RPMI7951 (cell line): ENCODE measurements at regions not wholly inside any gene's neighbourhood (a gene's known extent, or its start where the extent isn't known, plus 50 kb on each side); places are given as distances from the start of the nearest gene placed in this dataset.
A peak's percentile ranks its signal among the peaks of the same experiment; 100 is the strongest.

Source experiments
- DNase-seq: peaks from one replicate; pipeline ENCODE4 v3.0.0-alpha.2; 2012; ENCODE audit warnings: low read depth

DNA sequence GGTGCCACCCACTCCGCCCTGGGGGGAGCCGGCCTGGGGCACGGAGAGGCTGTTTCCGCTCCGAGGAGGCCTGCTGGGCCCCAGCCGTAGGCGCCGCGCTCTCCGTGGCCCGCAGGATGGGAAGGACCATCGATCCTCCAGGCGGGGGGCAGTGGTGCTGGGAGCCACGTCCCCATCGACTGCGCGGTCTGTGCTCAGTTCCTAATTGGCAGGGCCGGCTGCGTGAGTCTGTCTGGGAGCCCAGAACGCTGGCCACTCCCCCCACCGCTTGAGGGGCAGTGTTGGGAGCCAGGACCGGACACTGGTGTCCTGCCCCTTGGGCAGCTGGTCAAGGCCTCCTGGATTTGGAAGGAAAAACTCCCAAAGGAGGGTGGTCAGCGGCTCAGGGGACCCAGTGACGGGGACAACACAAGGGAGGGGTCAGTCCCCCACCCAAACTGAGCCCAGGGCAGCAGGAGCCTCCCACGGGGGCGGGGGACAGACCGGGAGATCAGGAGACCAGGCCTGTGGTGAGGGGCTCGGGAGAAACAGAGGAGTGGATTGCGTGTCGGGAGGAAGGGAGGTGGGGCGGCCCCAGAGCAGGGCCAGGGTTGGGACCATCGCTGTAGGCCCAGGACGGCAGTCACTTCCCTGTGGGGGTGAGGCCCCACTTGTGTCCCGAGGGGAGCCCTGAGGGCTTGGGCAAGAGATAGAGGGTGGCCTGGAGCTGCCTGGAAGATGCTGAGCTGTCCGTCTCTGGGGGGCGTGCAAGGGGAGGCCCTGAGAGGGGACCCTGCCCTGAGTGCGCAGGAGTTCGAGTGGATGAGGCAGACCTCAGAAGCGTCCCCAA lies 89.0 kb downstream of the UNCX start:
- DNase-seq: no peak

DNA sequence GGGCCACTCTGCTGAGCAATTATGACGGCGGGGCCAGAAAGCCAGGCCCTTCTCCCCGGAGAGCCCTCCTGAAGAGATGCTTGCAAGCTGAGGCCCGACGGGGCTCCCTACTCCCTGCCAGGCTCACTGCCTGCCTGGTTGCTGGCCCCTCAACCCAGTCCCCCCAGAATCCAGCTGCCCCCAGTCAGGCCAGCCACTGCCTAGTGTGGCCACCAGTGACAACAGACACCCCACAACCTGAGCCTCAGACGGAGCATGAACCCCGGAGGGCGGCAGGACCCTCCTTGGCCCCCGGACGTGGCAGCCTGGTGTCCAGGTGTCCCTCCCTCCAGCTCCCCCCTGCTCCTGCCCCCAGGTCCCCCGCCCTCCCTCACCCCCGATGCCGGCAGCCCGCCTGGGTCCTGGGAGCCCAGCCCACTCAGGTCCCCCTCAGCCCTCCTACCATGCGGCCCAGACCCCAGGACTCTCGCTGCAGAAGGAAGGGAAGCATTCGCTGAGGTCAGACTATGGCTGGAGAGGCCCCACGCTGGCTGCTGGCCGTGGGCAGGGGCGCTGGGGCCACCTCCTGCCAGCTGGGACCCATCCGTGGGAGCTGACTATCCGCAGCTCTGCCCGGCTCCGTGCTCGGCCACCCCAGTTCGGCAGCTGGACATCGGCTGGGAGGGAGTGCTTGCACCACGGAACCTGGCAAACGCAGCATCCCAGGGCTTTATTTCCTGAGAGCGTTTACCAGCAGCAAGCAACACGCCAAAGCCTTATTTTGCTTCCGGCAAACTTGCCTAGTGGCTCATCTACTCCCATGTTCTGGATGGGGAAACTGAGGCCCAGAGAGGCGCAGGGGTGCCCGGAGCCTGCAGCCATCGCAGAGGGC lies 89.8 kb downstream of the UNCX start:
- DNase-seq: no peak

DNA sequence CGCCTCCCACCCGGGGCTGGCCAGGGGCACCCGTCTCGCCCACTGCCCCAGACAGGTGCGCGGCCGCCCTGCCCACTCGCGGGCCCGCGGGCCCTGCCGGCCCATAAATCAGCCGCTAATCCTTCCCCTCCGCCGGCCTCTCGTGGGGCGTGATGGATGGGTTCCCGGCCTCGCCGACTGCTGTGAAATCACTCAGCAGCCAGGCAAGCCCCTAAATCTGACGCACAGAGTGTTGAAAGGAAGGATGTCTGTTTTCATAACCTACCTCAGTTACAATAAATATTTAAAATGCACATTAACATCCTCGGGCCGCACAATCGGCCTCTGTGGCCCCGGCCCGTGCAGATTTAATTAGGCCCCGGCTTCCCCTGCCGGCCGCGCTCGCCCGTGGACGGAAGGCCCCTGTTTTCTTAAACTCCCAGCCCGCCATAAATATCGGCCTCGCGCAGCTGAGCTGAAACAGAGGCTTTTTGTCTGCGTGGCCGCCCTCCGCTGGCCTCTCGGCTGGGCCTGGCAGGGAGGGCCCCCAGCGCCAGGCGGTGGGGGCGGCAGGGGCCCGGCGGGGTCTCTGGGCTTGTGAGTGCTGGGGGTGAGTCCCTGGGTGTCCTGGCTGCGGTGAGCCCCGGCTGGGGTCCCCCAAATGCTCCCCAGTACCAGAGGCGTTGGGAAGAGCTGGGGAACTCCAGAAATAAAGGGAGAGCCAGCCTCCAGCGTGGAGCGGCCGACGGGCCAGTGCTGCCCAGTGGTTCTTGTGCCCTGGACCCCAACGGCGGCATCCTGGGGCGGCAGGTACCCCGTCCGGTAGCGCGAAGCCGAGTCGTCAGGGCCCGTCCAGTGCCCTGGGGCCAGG lies 90.7 kb downstream of the UNCX start:
- no peak for DNase-seq

DNA sequence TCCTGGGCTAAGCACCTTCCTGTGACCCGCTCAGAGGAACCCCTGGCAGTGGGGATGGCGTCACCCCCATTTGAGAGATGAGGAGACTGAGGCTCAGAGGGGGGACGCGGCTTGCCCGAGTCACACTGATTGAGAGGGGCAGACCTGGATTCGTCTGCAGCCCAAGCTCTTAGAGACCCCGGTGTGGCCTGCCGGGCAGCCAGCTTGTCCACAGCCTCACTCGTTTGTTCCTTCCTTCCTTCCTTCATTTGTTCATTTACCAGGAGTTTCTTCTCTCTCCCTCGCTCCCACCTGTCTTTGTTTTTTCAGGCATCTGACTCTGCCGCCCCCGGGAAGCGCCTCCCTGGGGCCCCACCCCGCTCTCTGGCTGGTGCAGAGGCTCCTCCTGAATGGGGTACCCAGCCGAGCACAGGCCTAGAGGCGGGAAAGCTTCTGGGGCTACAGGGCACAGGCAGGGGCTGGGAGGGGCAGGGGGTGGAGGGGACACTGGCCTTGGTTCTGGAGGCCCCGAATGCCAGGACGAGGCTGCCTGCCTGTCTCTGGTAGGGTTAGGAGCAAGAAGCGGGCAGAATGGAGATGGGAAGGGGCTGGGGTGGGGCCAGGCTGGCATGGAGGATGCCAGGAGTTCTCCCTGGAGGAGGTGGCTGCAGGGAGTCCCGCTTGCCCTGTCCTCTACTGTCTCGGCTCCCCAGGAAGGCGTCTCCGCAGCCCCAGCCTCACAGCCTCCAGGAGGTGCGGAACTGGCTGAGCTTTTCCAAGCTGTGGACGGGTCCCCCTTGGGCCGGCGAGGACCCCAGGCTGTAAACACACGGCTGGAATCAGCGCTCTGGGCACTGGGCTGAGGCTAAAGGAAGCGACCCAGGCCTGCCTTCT lies 91.6 kb downstream of the UNCX start:
- DNase-seq: no peak

DNA sequence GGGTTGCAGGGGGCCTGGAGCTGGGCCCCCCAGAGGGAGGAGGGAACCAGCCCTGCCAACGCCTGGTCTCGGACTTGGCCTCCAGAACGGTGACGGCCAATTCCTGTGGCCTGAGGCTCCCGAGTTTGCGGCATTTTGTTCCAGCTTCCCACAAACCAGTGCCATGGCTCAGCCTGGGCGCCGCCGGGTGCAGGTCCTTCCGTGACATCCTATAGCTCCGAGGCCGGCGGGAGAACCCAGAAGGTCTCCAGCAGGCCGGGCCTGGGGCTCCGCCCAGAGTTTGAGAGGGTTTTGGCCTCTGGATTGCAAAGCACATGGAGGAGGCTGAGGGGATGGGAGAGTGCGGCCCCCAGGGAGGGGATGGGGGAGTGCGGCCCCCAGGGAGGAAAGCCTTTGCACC lies 92.6 kb downstream of the UNCX start:
- no peak for DNase-seq

DNA sequence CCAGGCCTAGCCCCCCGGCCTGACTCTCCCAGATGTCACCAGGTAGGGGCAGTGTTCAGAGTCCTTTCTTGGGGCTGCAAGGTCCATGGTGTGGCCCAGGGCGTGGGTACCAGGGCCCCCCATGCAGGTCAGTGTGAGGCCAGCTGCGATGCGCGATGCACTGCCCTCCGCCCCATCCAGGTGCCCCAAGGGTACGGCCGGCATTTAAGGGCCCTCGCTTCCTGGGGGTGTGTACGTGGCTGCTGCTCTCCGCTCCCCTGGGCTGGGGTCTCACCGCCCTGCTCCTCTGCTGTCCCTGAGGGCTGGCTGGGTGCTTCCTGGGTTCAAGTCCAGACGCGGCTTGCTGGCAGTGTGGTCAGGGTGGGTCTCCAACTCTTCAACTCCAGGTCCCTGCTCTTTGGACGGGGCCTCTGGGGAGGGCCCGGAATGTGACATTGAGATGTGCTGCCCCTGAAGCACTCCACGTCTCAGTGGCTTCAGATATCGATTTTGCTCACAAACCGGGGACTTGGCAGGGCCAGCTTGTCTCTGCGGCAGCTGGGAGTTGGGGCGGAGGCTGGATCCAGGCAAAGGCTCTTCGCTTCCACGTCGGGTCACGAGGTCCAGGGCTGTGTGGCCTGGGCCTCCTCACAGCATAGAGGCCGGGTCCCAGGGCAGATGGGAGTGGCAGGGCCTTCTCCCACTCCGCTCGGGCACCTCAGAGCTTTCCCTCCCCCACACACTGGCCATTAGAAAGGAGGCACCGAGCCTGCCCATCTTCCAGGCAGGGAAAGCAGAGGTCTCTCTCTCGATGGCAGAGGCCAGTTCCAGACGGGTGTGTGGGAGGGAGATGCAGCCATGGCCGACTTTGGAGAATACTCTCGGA lies 93.2 kb downstream of the UNCX start:
- no peak for DNase-seq

DNA sequence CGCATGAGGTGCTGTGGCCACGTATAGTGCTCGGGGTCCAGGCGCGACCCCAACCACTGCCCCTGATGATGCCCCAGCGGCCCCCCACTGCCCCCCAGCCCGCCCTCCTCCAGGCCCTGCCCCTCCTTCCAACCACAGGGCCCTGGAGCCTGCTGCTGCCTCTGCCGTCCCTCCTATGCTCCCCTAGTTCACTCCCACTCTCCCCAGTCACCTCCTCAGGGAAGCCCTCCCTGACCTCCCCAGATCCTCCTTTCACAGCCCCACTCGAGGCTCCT lies 93.8 kb downstream of the UNCX start:
- DNase-seq: no peak

DNA sequence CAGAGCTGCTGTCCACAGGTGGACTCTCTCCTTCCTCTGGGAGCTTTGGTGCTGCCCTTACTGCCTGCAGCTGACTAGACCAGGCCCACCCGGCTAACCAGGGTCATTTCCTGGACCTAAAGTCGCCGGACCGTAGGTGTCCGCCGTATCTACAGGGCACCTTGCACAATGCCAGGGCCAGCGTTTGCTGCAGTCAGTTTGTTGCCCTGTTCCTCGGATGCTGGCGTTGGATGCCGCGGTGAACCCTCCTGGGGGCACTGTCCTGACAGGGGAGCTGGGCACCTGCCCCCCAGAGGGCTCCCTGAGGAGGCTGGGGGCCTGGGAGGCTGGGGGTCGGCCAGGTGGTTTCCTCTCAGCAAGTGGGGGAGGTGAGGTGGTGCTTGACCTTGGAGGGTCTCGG lies 96.6 kb downstream of the UNCX start:
- no peak for DNase-seq

DNA sequence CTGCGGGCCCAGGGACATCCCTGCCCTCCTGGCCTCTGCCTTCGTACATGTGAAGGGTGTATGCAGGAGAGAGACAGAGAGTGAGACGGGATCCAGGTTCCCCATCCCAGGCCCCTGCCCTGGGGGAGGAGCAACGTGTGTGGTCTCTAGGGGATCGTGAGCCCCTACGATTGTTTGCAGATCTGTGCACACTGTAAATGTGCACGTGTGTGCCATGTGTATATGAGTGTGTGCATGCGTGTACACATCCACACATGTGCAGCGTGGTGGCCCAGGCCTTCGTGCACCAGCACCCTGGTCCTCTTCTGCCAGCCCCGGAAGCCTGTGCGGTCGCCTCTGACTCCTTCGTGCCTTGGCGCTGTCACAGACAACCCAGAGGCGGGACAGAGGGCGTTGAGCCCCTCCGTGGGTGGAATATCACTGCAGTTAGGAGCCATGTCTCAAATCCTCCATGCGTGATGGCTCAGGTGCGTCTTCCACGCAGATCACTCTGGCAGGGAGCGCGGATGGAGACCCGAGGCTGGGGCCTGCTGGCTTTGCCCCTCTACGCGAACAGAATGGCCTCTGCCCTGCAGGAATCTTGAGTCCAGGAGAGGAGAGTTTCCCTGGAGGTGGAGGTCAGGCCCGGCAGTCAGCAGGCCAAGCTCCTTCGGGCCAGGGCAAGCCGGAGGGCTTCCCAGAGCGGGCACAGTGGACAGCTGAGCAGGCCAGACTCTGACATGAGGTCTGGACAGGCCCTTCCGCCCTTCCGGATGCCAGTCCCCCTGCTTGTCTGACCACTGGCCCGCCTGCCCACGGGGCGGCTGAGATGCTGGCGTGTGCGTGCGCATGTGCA lies 97.5 kb downstream of the UNCX start:
- DNase-seq: no peak

DNA sequence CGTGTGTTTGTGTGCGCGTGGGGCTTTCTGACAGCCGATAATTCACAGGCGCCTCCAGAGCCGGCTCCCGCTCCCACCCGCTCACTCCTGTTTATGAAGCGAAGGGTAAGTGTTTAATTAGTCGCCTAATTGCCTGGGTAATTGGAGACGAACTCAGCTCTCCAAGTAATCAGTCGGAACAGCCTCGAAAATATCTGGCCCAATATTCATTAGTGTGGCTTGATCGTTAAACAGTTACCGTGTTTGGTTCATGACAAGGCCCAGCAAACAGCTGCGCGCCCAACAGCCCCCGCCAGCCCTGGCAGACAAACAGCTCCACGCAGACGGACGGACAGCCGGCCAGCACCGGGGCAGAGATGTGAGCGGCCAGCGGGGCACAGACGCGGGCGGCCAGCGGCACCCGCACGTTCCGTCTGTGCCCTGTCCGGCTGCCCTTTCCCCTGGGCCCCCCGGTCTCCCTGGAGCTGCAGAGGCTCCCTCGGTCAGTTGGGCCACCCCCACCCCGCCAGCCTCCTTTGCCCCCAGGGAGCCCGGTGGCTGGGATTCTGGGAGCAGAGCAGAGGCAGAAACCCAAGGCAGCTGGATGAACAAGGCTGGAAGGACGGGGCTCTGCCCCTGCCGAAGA lies 98.2 kb downstream of the UNCX start:
- no peak for DNase-seq

DNA sequence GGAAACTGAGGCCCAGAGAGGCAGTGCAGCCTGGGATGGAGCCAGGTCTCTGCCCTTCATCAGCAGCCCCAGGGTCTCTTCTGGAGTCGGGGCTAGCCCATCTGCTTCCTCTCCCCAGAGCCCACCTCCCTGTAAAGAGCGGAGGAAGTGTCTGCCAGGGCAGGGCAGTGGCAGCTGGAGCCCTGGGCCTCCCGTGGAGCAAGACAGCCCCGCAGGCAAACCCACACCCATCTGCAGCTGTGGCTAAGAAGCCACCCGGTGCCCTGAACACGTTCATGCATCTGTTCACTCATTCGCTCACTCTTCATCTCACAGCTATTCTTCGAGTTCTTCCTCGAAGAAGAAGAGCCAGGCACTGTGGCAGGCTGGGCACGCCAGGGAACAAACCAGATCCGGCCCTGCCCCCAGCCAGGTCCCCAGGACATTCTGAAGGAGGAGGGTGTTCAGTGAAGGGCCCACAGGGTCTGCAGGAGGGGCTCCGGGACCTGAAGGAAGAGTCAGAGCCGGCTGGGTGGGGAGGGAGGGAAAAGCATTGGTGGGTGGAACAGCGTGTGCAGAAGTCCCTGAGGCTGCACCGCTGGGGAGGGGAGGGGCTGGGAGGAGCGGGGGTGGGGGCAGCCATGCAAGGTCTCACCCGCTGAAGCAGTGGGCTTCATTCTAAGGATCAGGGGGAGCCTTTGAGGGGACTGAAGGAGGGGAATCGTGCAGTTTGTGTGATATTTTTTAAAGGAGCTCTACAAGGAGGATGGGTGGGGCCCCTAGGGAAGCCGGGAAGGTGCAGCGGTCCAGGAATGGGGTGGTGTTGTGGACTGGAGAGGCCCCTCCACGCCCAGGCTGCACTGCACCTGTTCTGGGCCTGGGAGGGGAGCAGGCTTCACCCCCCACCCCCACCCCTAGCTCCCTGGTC lies 99.1 kb downstream of the UNCX start:
- peak; percentile 45 for DNase-seq

DNA sequence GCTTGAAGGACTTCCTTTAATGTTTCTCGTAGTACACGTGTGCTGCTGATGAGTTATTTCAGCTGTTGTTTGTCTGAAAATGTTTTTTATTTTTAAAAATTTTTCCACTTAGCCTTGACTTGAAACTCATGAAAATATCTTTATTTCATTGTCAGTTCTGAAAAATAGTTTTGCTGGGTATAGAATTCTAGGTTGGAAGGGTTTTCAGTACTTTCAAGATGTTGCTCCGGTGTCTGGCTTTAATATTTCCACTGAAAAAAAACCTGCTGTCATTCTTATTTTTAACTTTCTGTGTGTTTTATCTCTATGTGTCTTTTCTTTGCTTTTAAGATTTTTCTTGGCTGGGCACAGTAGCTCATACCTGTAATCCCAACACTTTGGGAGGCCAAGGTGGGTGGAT lies 103.8 kb downstream of the UNCX start:
- no peak for DNase-seq

DNA sequence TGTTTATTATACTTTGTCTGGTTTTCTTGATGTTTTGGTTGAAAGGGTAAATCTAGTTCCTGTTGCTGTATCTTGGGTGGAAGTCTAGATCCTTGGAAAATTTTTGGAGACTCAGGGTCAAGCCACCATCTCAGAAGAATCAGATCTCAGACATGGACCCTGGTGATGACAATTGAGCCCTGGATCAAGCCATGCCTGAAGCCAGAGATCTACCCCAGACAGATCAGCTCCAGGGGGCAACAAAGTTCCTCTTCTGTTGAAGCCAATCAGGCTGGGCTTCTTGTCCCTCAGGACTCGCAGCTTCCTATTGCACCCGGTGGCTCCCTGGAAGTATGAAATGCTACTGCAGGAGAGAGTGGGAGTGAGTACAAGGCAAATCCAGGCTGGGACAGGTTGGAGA lies 106.9 kb downstream of the UNCX start:
- no peak for DNase-seq

DNA sequence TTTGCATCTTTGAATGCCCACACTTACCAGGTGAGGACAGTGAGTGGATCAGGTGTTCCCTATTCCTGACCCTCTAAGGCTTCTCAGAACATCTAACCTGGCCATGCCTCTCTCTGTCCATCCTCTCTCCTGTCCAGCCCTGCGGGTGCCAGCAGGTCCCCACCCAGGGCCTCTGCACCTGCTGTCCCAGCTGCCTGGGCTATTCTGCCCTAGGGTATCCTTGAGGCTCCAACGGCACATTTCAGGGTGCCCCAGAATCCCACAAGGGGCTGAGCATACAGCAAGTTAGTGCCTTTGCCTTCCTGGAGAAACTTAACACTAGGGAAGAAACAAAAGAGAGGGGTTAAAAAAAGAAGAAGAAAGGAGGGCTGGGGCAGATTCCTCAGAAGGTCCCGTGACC lies 107.4 kb downstream of the UNCX start:
- no peak for DNase-seq

DNA sequence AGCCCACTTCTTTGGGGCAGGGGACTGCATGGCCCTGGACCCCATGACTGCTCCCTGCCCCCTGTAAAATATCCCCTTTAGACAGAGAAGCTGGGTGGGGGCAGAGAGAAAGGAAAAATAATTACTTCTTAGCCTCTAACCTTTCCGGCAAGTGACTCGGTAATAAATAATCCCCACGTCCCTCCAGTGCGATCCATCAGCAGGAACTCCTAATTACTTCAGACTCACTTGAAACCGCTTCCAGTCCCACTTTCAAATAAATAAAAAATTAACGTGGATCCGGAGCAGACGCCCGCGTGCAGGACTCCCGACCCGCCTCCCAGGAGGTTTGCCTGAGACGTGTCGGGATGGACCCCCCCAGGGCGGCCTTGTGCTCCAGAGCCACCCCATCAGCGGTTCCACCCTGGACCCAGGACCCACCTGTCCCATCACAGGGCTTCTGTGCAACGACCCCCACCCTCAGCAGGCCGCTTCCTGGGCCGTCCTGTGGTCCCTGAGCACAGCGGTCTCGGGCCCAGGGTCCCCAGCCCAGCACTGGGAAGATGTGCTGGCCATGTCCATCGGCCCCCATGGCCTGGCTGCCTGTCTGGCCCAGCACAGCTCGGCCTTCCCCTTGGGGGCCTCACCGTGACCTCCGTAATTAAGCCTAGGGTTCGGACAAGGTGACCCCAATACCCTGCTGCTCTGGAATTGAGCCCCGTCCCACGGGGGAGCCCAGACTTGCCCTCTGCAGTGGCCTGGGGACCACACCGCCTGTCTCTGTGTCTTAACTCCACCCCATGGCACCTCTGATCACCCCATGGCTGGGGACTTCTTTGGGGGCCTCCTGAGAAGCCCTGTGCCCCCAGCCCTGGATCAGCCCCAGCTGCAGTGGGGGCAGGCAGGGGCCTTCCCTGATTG lies 108.0 kb downstream of the UNCX start:
- DNase-seq: no peak

DNA sequence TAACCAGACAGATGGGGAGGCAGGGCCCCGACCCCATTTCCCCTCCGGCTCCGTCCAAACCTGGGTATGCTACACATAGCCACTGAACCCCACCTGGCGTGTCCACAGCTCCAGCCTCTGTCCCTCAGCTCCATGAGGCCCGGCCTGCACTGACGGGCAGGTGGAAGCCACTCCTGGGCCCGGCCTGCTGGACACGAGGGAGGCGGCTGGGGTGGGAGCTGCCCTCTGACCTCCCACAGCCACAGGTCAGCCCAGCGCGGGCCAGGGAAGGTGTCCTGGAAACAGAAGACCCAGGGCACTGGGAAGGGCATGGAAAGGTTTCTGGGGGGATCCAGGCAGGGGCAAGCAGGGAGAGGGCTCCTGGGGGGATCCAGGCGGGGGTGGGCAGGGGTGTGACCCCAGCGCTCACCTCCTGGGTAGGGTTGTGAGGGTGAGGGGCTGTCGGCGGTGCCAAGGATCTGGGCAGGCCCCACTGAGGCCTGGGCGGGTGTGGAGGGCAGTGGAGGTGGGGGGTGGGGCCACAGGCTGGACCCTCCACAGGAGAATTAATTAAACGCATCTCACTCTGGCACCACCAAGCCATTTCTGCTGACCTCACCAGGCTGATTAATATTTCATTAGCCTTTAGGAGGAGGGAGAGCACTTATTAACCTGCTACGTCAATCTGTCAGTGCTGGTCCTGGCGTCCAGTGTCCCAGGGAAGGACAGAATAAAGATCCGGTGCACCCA lies 108.9 kb downstream of the UNCX start:
- DNase-seq: no peak
